ENCODE measurements at regions not wholly inside any gene's neighbourhood (a gene's known extent, or its start where the extent isn't known, plus 50 kb on each side); places are given as distances from the start of the nearest gene placed in this dataset.

DNA sequence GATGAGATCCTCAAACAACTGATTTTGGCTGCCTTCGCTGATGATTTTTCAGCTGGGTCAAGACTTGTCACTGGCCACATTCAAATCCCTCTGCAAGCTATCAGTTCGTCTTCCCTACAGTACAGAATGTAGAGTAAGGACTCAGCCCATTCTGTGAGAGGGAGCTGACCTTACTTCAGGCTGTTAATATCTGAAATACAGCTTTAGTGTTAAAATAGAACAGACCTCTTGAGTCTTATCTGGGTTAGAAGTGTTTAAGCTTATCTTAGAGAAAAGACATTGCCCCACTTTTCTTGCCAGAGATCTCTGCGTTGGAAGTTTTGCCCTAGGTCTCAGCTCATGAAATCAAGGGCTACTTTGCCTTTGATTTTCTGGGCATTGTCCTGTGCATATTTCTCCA lies 383.4 kb upstream of the LARGE1 start:
- no peaks in the 10 kb centered on the region for H3K27me3 Mint-ChIP-seq (ENCODE audit: low read depth)
- no peaks in the 10 kb centered on the region for H3K36me3 Mint-ChIP-seq (ENCODE audit: low read depth)
- peaks cover 5% of the 10 kb centered on the region for H3K9me3 Mint-ChIP-seq (ENCODE audit: low read depth)
- H3K4me3 Mint-ChIP-seq (ENCODE audit: unreplicated experiment): no peak overlapping the region
- H3K4me1 Mint-ChIP-seq (ENCODE audit: low read depth): no peaks in the 10 kb centered on the region
- DNase-seq (ENCODE audit: low spot score): no peak
- no peak for TF ChIP-seq CTCF (IDR thresholded peaks at IDR 0.05)
- H3K27ac Mint-ChIP-seq (ENCODE audit: unreplicated experiment): no peak overlapping the region

DNA sequence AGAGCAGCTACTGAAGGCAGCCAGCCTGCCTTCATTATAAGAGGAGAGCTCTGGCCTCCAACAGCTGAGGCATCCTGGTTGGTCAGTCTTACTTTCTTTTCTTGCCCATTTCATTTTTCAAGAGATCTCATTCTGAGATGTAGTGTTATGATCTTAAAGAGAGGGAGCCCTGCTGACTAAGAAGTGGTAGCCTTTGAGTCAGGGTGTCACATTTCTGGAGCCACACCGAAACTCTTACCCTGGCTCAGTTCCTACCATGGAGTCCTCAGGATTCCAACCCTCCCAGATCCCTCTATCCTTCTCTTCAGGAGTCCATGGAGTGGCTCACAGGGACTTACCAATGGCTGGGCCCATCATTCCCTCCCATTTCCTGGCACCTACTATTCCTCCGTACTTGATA lies 386.1 kb upstream of the LARGE1 start:
- Mint-ChIP-seq H3K36me3 (ENCODE audit: low read depth) (no peaks in the 10 kb centered on the region), H3K27ac (ENCODE audit: unreplicated experiment) (no peak overlapping the region), H3K27me3 (ENCODE audit: low read depth) (no peaks in the 10 kb centered on the region), H3K4me3 (ENCODE audit: unreplicated experiment) (no peak overlapping the region), H3K9me3 (ENCODE audit: low read depth) (peaks cover 5% of the 10 kb centered on the region), H3K4me1 (ENCODE audit: low read depth) (no peaks in the 10 kb centered on the region)
- TF ChIP-seq CTCF (IDR thresholded peaks at IDR 0.05): no peak
- no peak for DNase-seq (ENCODE audit: low spot score)

- no peak overlapping the region for H3K4me3 Mint-ChIP-seq (ENCODE audit: unreplicated experiment)
- no peak for DNase-seq (ENCODE audit: low spot score)
- peaks cover 5% of the 10 kb centered on the region for H3K9me3 Mint-ChIP-seq (ENCODE audit: low read depth)
- H3K27ac Mint-ChIP-seq (ENCODE audit: unreplicated experiment): no peak overlapping the region
- no peak for TF ChIP-seq CTCF (IDR thresholded peaks at IDR 0.05)
- H3K27me3 Mint-ChIP-seq (ENCODE audit: low read depth): no peaks in the 10 kb centered on the region
- H3K4me1 Mint-ChIP-seq (ENCODE audit: low read depth): no peaks in the 10 kb centered on the region
- H3K36me3 Mint-ChIP-seq (ENCODE audit: low read depth): no peaks in the 10 kb centered on the region
Observed at GRCh38 chr22:34308101-34308500, 387.8 kb upstream of the LARGE1 start.

- no peak for DNase-seq (ENCODE audit: low spot score)
- H3K27me3 Mint-ChIP-seq (ENCODE audit: low read depth): peaks cover 3% of the 10 kb centered on the region
- H3K27ac Mint-ChIP-seq (ENCODE audit: unreplicated experiment): no peak overlapping the region
- H3K4me1 Mint-ChIP-seq (ENCODE audit: low read depth): no peaks in the 10 kb centered on the region
- no peaks in the 10 kb centered on the region for H3K36me3 Mint-ChIP-seq (ENCODE audit: low read depth)
- H3K9me3 Mint-ChIP-seq (ENCODE audit: low read depth): peaks cover 9% of the 10 kb centered on the region
- H3K4me3 Mint-ChIP-seq (ENCODE audit: unreplicated experiment): no peak overlapping the region
- TF ChIP-seq CTCF (IDR thresholded peaks at IDR 0.05): no peak
Observed at GRCh38 chr22:34319346-34319745, 399.1 kb upstream of the LARGE1 start.

- Mint-ChIP-seq H3K4me1 (ENCODE audit: low read depth) (no peaks in the 10 kb centered on the region), H3K27me3 (ENCODE audit: low read depth) (no peaks in the 10 kb centered on the region), H3K36me3 (ENCODE audit: low read depth) (no peaks in the 10 kb centered on the region), H3K4me3 (ENCODE audit: unreplicated experiment) (no peak overlapping the region), H3K27ac (ENCODE audit: unreplicated experiment) (no peak overlapping the region), H3K9me3 (ENCODE audit: low read depth) (no peaks in the 10 kb centered on the region)
- no peak for DNase-seq (ENCODE audit: low spot score)
- TF ChIP-seq CTCF (IDR thresholded peaks at IDR 0.05): no peak
Observed at GRCh38 chr22:34324763-34325162, 404.5 kb upstream of the LARGE1 start.
